ENCODE measurements at regions not wholly inside any gene's neighbourhood (a gene's known extent, or its start where the extent isn't known, plus 50 kb on each side); places are given as distances from the start of the nearest gene placed in this dataset.

GRCh38 chr4:130576218-130576617 lies 1480.3 kb downstream of the C4orf33 start:
- TF ChIP-seq CTCF (IDR thresholded peaks at IDR 0.05; ENCODE audit: borderline replicate concordance, extremely low read depth, low read length, poor library complexity, severe bottlenecking) (no peak), EZH2 (IDR thresholded peaks at IDR 0.05; ENCODE audit: borderline replicate concordance, low read depth, low read length, severe bottlenecking) (no peak)

Measured in DND-41 (cell line).